ENCODE measurements at regions not wholly inside any gene's neighbourhood (a gene's known extent, or its start where the extent isn't known, plus 50 kb on each side); places are given as distances from the start of the nearest gene placed in this dataset.

DNA sequence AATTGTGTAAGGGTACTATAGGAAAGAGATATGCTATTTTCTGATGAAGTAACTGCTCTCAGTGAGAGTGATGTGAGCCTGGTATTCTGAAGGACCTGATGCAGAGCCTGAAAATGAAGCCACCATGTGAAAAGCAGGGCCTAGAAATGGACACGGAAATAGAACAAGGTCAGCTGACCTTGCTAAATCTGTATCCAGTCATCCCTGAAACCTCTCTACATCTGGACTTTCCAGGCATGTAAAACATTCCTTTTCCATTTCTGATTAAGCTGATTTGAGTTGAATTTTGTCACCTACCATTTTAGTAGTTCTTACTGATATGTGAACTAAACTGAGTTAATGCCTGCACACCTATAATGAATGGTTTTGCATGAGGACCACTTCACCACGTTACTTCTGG is 72.4 kb upstream of the NEIL3 start:
- TF ChIP-seq, protein P1, sequence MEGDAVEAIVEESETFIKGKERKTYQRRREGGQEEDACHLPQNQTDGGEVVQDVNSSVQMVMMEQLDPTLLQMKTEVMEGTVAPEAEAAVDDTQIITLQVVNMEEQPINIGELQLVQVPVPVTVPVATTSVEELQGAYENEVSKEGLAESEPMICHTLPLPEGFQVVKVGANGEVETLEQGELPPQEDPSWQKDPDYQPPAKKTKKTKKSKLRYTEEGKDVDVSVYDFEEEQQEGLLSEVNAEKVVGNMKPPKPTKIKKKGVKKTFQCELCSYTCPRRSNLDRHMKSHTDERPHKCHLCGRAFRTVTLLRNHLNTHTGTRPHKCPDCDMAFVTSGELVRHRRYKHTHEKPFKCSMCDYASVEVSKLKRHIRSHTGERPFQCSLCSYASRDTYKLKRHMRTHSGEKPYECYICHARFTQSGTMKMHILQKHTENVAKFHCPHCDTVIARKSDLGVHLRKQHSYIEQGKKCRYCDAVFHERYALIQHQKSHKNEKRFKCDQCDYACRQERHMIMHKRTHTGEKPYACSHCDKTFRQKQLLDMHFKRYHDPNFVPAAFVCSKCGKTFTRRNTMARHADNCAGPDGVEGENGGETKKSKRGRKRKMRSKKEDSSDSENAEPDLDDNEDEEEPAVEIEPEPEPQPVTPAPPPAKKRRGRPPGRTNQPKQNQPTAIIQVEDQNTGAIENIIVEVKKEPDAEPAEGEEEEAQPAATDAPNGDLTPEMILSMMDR (IDR thresholded peaks at IDR 0.05; ENCODE audit: control insufficient read depth, extremely low read depth, insufficient read depth) = no peak
- DNase-seq (ENCODE audit: low read depth) = no peak
- no peak overlapping the region for H3K4me3 ChIP-seq (ENCODE audit: low read depth, low read length)

- no peak for DNase-seq (ENCODE audit: low read depth)
- TF ChIP-seq, protein P1 (IDR thresholded peaks at IDR 0.05; ENCODE audit: control insufficient read depth, extremely low read depth, insufficient read depth) = no peak
- no peak overlapping the region for H3K4me3 ChIP-seq (ENCODE audit: low read depth, low read length)
Measured at GRCh38 chr4:177239477-177239876, 70.2 kb upstream of the NEIL3 start.

GRCh38 chr4:177239878-177240277 is 69.8 kb upstream of the NEIL3 start:
- TF ChIP-seq, protein P1 (IDR thresholded peaks at IDR 0.05; ENCODE audit: control insufficient read depth, extremely low read depth, insufficient read depth) = no peak
- no peak overlapping the region for H3K4me3 ChIP-seq (ENCODE audit: low read depth, low read length)
- no peak for DNase-seq (ENCODE audit: low read depth)

DNA sequence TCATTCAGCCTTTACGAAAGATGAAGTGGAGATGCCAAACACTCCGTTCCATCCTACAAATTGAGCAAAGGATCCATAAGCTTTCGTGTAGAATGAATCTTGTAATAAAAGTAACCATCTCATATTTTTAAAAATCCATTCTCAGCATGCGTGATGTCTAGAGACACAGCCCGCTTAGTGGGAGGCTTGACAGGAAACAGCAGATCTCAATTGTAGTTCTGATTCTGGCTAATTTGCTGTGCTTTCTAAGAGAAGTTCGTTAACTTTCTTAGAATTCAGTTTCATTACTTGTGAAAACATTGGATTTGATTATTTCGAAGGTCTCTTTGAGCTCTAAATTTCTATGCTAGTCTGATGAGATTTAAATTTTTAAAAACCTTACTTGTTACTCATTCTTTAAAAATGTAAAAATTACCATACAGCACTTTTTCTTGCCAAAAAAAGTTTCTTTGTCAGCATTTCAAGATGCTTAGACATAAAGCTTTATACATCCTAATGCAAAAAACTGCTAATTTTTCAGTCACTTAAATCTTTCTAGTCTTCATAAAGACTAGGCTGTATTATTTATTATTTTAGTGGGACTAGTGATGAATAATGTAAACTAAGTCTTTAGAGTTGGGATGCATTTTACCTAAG is 66.9 kb upstream of the NEIL3 start:
- no peak for DNase-seq (ENCODE audit: low read depth)

DNA sequence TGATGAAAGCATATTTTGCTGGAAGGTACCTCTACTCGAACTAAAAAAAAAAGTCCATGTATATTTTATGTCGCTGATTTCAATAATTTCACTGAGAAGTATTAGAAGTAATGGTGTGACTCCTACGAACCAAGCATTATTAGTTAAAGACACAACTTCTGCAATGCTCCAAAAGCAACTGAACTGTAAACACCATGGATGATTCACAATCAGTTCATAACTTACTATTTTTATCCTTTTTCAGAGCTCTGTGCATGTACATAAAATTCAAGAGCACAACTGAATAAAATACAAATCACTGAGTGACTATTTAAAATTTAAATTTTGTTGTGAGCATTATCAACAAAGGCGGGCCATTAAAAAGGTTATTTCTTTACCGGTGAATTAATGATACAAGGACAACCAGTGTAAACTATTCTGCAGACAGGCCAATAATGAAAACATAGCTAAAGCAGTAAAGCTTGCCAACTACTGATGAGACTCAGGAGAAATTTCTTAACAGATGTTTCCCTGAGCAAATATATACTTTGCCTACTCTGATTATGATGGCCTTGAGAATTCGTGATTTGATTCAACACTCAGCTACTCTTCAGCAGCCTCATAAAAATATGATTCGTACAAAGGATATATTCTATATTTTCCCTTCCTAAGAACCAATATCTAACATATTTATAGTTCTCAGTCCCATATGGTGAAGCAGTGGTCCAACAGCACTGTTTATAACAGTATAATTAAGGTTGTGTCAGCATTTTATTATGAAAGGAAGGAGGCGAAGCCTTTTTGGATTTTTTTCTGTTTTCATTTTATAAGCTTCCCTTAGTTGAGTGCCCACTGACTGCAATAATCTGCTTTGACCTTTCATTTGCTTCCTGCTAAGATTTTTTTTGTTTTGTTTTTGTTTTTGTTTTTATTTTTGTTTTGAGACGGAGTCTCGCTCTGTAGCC is 62.8 kb upstream of the NEIL3 start:
- no peak for DNase-seq (ENCODE audit: low read depth)
- no peak overlapping the region for H3K4me3 ChIP-seq (ENCODE audit: low read depth, low read length)
- TF ChIP-seq, protein P1 (IDR thresholded peaks at IDR 0.05; ENCODE audit: control insufficient read depth, extremely low read depth, insufficient read depth) = no peak

More for the DNA sequence above, 66.9 kb upstream of the NEIL3 start:
- no peak overlapping the region for H3K4me3 ChIP-seq (ENCODE audit: low read depth, low read length)
- TF ChIP-seq, protein P1 (IDR thresholded peaks at IDR 0.05; ENCODE audit: control insufficient read depth, extremely low read depth, insufficient read depth) = no peak

GRCh38 chr4:177250056-177250696 is 59.5 kb upstream of the NEIL3 start:
- no peak overlapping the region for H3K4me3 ChIP-seq (ENCODE audit: low read depth, low read length)
- TF ChIP-seq, protein P1 (IDR thresholded peaks at IDR 0.05; ENCODE audit: control insufficient read depth, extremely low read depth, insufficient read depth) = peak; percentile 99
- DNase-seq (ENCODE audit: low read depth) = peak; percentile 10
